HG03575 (cell line): ENCODE measurements at regions not wholly inside any gene's neighbourhood (a gene's known extent, or its start where the extent isn't known, plus 50 kb on each side); places are given as distances from the start of the nearest gene placed in this dataset.
"Not testable (repeated sequence)": the region's sequence is repeated elsewhere in the genome, so short reads cannot be mapped to it uniquely, and the experiment has no call there.

ENCODE experiments used
- ATAC-seq: cut with Tn5 transposase; IDR thresholded peaks from one replicate; pipeline ENCODE4 v1.9.1; 2021; ENCODE audit not compliant: unreplicated experiment, insufficient number of reproducible peaks, low FRiP score; ENCODE audit errors: extremely low read depth

GRCh38 chr12:84436134-84436533, 476.5 kb downstream of the SLC6A15 start:
- ATAC-seq: no peak

DNA sequence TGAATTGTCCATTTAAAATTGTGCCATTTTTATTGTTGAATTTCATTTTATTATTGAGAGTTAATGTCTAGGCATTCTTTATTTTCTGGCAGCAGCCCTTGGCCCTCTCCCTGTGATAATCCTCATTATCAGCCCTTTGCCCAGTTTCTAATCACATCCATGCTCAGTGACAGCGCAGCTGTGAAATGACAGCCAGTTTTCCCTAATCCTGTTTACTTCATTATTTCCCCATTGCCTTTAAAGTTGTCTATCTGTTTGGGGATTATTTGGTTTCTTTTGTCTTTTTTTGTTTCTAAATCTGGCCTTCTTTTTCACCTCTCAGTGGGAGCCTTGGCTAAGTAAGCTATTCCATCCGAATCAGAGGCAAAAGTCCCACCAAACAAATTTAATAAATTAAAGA, 476.9 kb downstream of the SLC6A15 start:
- no peak for ATAC-seq

GRCh38 chr12:84422340-84422739, 490.3 kb downstream of the SLC6A15 start:
- ATAC-seq: no peak

DNA sequence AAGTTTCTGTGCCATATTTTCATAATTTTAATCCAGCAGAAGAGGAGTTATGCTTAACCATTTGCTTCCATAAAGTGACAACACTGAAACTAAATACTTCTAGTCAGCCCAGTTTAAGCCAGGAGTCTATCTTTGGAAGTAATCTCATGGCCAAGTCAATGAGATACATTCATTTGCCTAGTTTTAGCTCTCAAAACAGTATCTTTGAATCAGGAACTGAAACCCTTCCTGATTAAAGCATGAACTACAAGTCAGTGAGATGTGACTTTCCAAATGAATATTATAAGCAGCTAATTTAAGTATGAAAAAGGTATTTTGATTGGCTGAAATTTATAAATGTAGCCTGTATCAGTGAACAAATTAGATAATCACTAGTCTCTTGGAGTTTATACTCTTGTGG, 491.5 kb downstream of the SLC6A15 start:
- no peak for ATAC-seq

DNA sequence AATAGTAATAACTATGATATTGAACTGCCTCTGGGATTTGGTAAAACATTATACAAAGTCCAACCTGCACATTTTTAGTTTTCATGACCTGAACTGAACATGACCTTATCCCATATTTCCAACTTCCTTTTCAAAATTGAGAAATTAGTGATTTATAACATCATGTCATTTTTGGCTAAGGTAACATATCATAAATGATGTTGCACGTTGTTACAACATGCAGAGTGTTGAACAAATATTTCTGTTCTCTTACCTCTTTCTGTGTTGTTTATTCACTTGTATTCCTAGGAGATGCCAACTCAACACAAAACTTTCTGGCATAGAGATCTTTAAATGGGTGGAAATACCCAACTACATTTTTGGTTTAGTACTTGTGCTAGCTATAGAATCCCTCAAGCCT, 496.0 kb downstream of the SLC6A15 start:
- ATAC-seq: no peak

DNA sequence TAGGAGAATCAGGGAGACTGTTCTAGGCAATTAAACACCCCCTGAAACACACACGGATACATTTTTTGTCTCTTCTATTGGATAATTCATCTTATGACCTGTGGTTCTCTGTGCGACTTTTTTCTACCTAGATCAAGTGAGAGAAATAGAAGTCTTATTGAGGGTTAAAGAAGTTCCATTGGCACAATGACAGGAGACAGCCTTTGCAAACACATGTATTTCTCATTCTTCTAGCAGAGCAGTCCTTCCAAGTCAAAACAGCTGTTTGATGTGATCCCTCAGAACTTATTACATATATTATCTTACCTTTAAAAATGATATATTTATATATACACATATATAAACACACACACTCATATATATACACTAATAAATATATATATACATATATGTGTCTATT, 496.7 kb downstream of the SLC6A15 start:
- no peak for ATAC-seq

DNA sequence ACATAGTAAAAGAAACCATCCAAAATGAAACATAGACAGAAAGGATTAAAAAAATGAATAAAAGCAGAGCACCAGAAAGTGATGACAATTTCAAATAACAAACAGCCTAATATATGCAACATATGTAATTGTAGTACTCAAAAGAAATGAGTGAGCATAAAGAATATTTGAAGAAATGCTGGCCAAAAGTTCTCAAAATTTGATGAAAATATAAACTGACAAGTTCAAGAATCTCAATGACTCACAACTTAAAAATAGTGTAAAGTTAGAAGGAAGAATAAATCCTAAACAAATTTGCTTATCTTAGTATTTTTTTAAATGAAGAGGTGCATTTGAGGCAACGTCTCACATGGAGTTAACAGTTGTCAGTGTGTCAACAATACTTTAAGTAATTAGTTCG, 498.9 kb downstream of the SLC6A15 start:
- ATAC-seq: no peak

GRCh38 chr12:84412226-84412625, 500.4 kb downstream of the SLC6A15 start:
- no peak for ATAC-seq

DNA sequence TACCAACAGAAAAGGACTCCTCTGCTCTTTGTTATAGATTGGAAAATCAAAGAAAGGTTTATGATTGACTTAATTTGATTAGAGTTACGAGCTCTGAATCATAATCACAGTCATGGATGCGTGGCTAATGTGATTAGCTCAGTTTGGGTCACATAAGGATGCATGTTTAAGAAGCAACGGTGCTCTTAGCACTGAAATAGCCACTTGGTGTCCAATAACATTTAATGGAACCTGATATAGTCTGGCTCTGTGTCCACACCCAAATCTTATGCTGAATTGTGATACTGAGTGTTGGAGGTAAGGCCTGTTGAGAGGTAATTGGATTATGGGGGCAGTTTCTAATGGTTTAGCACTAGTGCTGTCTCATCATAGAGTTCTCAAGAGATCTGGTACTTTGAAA, 501.6 kb downstream of the SLC6A15 start:
- ATAC-seq: no peak

- ATAC-seq: no peak
Measured at GRCh38 chr12:84408936-84409335, 503.7 kb downstream of the SLC6A15 start.

DNA sequence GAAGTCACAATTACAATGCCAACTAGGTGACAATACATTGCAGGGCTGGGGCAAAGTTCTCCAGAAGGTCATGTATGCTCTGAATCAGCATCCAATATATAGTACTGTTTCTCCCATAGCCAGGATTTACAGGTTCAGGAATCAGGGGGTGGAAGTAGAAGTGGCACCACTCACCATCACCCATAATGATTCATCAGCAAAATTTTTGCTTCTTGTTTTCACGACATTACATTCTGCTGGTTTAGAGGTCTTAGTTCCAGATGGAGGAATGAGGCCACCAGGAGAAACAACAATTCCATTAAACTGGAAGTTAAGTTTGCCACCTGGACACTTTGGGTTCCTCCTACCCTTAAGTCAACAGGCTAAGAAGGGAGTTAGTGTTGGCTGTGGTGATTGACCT, 505.9 kb downstream of the SLC6A15 start:
- not testable (repeated sequence) for ATAC-seq

GRCh38 chr12:84397846-84398245, 514.8 kb downstream of the SLC6A15 start:
- ATAC-seq: no peak

DNA sequence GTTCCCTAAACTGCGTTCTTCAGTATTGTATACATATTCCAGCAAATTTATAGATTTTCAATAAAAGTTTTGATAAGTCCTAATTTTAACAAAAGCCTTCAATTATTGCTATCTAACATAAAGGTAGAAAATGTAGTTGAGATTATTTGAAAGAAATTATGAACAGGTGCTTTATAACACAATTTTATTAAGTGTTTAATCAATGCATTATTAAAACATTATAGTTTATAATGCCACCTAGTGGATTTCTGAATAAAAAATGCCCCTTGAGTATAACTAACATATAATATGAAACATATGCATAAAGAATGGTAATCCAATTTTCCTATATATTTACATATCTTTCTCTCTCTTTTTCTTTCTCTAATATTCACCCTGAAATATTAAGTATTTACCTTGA, 515.3 kb downstream of the SLC6A15 start:
- no peak for ATAC-seq

DNA sequence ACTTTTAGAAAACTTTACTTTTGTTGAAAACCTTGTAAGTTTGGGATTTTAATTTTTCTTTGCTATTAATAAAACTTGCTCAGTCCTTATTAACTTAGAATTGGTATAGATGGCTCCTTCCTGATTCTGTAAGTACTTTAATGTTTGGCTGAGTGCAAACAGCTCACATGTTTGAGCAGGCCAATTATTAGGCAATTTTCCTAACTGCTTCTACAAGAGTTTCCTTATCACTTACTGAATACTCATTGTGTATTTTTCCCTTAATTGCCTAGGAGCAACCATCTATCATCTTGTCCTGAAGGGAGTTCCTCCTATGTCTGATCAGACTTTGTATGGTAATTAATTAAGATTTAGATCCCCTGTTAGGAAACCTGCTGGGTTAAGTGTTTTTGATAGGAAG, 521.4 kb downstream of the SLC6A15 start:
- not testable (repeated sequence) for ATAC-seq

DNA sequence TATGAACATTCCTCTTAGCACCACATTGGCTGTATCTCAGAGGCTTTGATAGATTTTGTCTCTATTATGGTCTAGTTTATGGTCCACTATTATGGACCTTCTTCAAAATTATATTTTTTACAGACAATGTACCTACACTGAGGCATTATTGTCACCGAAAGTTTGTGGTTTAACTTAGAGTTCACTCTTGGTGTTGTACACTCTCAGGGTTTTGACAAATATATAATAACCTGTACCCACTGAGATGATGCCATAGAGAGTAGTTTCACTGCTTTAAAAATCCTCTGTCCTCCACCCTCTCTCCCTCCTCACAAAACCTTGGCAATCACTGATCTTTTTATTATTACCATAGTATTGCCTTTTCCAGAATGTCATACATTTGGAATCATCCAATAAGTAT, 528.2 kb downstream of the SLC6A15 start:
- no peak for ATAC-seq

- ATAC-seq: not testable (repeated sequence)
Measured at GRCh38 chr12:84382486-84382885, 530.1 kb downstream of the SLC6A15 start.

DNA sequence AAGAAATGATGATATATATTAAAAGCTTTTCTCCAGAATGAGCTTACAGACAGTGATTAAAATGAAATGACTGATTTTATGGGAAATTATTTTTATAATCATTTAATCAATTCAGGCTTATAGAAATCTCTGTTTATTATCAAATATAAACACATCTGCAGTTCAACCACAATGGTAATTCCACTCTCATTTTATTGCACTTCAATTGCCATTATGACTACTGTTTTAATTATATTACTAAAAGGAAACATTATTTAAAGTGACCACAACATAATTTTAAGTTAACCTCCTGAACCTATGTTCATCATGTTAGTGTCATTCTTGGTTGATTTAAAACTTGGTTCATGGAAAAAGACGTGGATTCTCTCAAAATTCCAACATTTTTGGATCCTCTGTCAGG, 536.3 kb downstream of the SLC6A15 start:
- no peak for ATAC-seq

DNA sequence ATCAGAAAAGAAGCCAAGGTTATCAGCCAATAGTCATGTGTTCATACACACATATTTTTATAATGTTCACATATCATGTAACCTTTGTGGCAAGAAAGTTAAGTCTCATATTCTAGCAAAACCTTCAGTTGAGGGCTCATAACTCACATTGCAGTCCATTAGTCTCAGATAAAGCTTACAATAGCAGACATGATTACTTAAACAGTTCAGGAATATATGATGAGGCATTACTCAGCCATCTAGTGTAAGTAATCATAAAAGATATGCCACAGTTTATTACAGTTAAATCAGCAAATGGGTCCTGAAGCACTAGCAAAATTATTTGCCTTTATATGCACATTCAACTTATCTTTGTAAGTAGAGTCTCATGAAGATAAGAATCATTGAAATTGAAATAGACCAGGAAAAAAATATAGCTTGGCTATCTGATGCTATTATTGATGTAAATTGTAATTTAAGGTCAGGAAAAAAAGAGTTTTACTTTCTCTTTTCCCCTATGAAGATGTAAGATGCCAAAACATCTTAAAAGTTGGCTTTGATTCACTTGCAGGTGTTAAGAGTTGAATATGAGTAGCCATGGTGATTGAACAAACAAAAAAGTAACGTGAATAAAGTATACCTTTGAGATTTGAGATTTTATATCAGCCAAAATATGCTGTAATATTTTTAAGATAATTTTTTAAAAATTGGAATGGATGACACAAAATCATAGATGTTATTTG, 537.0 kb downstream of the SLC6A15 start:
- ATAC-seq: no peak

- ATAC-seq: no peak
Measured at GRCh38 chr12:84362552-84362897, 550.1 kb downstream of the SLC6A15 start.

GRCh38 chr12:84361651-84362551, 550.7 kb downstream of the SLC6A15 start:
- ATAC-seq: no peak
